Upper lobe of left lung (tissue), 6 donors: ENCODE measurements at regions not wholly inside any gene's neighbourhood (a gene's known extent, or its start where the extent isn't known, plus 50 kb on each side); places are given as distances from the start of the nearest gene placed in this dataset.

Experiments used
- ATAC-seq, 2 donors: fragments of 200-7000 bp; cut with Tn5 transposase; one replicate each; pipeline ENCODE4 v1.9.1; 2022; ENCODE audit warnings: mild to moderate bottlenecking in 2 of 2, moderate library complexity in 2 of 2; ENCODE audit not compliant: low FRiP score in 2 of 2
- DNase-seq, 2 donors: peaks; one replicate each; pipeline ENCODE4 v3.0.0-alpha.2; 2019 to 2020
- H3K27ac ChIP-seq, 4 donors: fragments of 200-600 bp; sonication (generic); one replicate each; pipeline ENCODE4 v1.5.1; 2016 to 2019
- H3K27me3 ChIP-seq, 4 donors: fragments of 200-600 bp; sonication (generic); one replicate each; pipeline ENCODE4 v1.5.1; 2017 to 2019
- H3K36me3 ChIP-seq, 4 donors: fragments of 200-600 bp; sonication (generic); one replicate each; pipeline ENCODE4 v1.5.1; 2016 to 2019
- H3K4me1 ChIP-seq, 4 donors: fragments of 200-600 bp; sonication (generic); one replicate each; pipeline ENCODE4 v1.5.1; 2018 to 2019
- H3K4me3 ChIP-seq, 4 donors: fragments of 200-600 bp; sonication (generic); one replicate each; pipeline ENCODE4 v1.5.1; 2017 to 2019; ENCODE audit warnings: mild to moderate bottlenecking in 2 of 4, moderate library complexity in 1 of 4
- H3K9me3 ChIP-seq, 4 donors: fragments of 200-600 bp; sonication (generic); one replicate each; pipeline ENCODE4 v1.5.1; 2018 to 2019
- CTCF ChIP-seq, 6 experiments: fragments of 450-650 bp in 4 of 6; fragments of 200-600 bp in 2 of 6; sonication (generic) in 2 of 6; IDR thresholded peaks; one replicate each; pipeline ENCODE4 v1.5.1; 2016 to 2019; ENCODE audit warnings: antibody characterized with exemption in 6 of 6
- EP300 ChIP-seq, 4 donors: sonication (generic); formaldehyde crosslinking; IDR thresholded peaks; one replicate each; pipeline ENCODE4 v1.5.1; 2017; ENCODE audit warnings: antibody characterized with exemption in 4 of 4, control low read depth in 2 of 4
- POLR2A ChIP-seq, 4 donors: fragments of 450-650 bp; IDR thresholded peaks; one replicate each; pipeline ENCODE4 v1.5.1; 2016 to 2017; ENCODE audit warnings: antibody characterized with exemption in 4 of 4, mild to moderate bottlenecking in 2 of 4
- POLR2AphosphoS5 ChIP-seq, 2 donors: sonication (generic); formaldehyde crosslinking; IDR thresholded peaks; one replicate each; pipeline ENCODE4 v1.5.1; 2017; ENCODE audit warnings: antibody characterized with exemption in 2 of 2
- WGBS, 2 donors: methylation state at CpG; one replicate each; pipeline ENCODE4 v1.1.5; 2017 to 2018; 5-methylcytosine and 5-hydroxymethylcytosine counted together
- donor health status: DM: no; HTN: no; CAD: no; lungs with moderate emphysema.
- donor health status: DM: no; HTN: yes; CAD: no; lungs with severe emphysema.

DNA sequence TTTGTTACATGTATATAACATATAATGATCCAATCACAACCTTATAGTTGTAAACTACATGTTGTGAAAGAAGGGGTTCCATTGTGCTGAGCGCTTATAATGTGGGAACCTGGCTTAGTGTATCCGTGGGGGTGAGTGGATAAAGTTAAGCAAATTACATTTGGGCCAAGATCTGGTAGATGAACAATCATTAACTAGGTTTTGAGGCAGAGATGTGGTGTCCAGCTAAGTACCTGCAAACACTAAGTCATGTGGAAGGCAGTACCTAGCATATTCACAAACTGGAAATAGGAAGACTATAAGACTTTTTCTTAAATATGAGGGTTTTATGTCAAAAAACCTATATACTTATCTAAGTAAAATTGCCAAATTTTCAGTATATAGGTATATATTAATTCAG, 167.2 kb upstream of the PDE4B start:
- DNase-seq (no peak), ATAC-seq (no peak)
- no peak overlapping the region for H3K4me3 ChIP-seq
- H3K9me3 ChIP-seq, result no peaks in the 10 kb centered on the region
- H3K27ac ChIP-seq, result no peak overlapping the region
- no peaks in the 10 kb centered on the region for H3K4me1 ChIP-seq
- no peaks in the 10 kb centered on the region for H3K27me3 ChIP-seq
- no peaks in the 10 kb centered on the region for H3K36me3 ChIP-seq
- TF ChIP-seq POLR2A (IDR thresholded peaks at IDR 0.05), result no peak
- no peak for TF ChIP-seq CTCF (IDR thresholded peaks at IDR 0.05)
- TF ChIP-seq POLR2AphosphoS5 (IDR thresholded peaks at IDR 0.05), result no peak
- TF ChIP-seq EP300 (IDR thresholded peaks at IDR 0.05), result no peak
- WGBS, 2 donors, result 73 to 80% methylated on average over 2 of the region's 2 CpGs

- no peak for DNase-seq
- TF ChIP-seq EP300 (IDR thresholded peaks at IDR 0.05), result no peak
- TF ChIP-seq POLR2AphosphoS5 (IDR thresholded peaks at IDR 0.05), result no peak
- no peak for TF ChIP-seq CTCF (IDR thresholded peaks at IDR 0.05)
- no peak for TF ChIP-seq POLR2A (IDR thresholded peaks at IDR 0.05)
- Histone ChIP-seq H3K9me3 (no peaks in the 10 kb centered on the region), H3K27me3 (no peaks in the 10 kb centered on the region), H3K4me3 (no peak overlapping the region), H3K4me1 (peaks cover 0 to under 1% (median 0%) of the 10 kb centered on the region in 4 donors), H3K27ac (no peak overlapping the region), H3K36me3 (no peaks in the 10 kb centered on the region)
- ATAC-seq, result no peak
- 92 to 93% methylated on average over 3 of the region's 3 CpGs for WGBS, 2 donors
Observed at GRCh38 chr1:65626003-65626402, 166.7 kb upstream of the PDE4B start.

DNA sequence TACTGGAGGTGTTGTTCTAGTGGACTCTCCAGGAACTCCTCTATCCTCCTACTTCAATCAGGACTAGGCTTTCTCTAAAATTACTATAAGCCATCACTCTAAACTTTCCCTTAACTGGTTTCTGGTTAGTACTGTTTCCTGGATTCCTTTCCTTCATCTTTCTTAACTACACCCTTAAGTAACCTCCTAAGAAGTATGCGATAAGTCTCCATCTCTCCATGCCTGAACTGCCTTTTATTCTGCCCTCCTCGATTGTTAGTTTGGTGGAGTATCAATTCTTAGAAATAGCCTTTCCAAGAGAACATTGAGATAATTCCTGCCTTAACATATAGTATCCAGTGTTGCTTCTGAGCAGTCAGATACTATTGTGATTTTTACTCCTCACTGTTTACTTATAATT, 162.9 kb upstream of the PDE4B start:
- WGBS, 2 donors, result 68 to 72% methylated on average over 2 of the region's 2 CpGs
- Histone ChIP-seq H3K4me1 (peaks cover 0 to 3% (median 0%) of the 10 kb centered on the region in 4 donors), H3K9me3 (no peaks in the 10 kb centered on the region), H3K36me3 (no peaks in the 10 kb centered on the region), H3K27ac (peak overlapping the region in 2 of 4 donors; percentile 2 to 60), H3K27me3 (no peaks in the 10 kb centered on the region), H3K4me3 (no peak overlapping the region)
- TF ChIP-seq POLR2A (IDR thresholded peaks at IDR 0.05) (no peak), CTCF (IDR thresholded peaks at IDR 0.05) (no peak), EP300 (IDR thresholded peaks at IDR 0.05) (no peak), POLR2AphosphoS5 (IDR thresholded peaks at IDR 0.05) (no peak)
- no peak for ATAC-seq
- no peak for DNase-seq

GRCh38 chr1:65630855-65631254, 161.8 kb upstream of the PDE4B start:
- Histone ChIP-seq H3K9me3 (no peaks in the 10 kb centered on the region), H3K4me1 (peaks cover 0 to 3% (median 0%) of the 10 kb centered on the region in 4 donors), H3K27ac (peak overlapping the region in 2 of 4 donors; percentile 27 to 30), H3K36me3 (no peaks in the 10 kb centered on the region), H3K27me3 (no peaks in the 10 kb centered on the region), H3K4me3 (no peak overlapping the region)
- DNase-seq (no peak), ATAC-seq (no peak)
- TF ChIP-seq POLR2A (IDR thresholded peaks at IDR 0.05), result no peak
- no peak for TF ChIP-seq CTCF (IDR thresholded peaks at IDR 0.05)
- no peak for TF ChIP-seq POLR2AphosphoS5 (IDR thresholded peaks at IDR 0.05)
- no peak for TF ChIP-seq EP300 (IDR thresholded peaks at IDR 0.05)
- WGBS, 2 donors, result 56 to 57% methylated on average over 2 of the region's 2 CpGs

- DNase-seq, result no peak
- no peaks in the 10 kb centered on the region for H3K36me3 ChIP-seq
- H3K4me3 ChIP-seq, result no peak overlapping the region
- H3K9me3 ChIP-seq, result no peaks in the 10 kb centered on the region
- no peak for ATAC-seq
- H3K4me1 ChIP-seq, result peaks cover 0 to 3% (median 0%) of the 10 kb centered on the region in 4 donors
- TF ChIP-seq POLR2A (IDR thresholded peaks at IDR 0.05) (no peak), EP300 (IDR thresholded peaks at IDR 0.05) (no peak), CTCF (IDR thresholded peaks at IDR 0.05) (no peak), POLR2AphosphoS5 (IDR thresholded peaks at IDR 0.05) (no peak)
- H3K27me3 ChIP-seq, result no peaks in the 10 kb centered on the region
- H3K27ac ChIP-seq, result no peak overlapping the region
- 79 to 83% methylated on average over 2 of the region's 2 CpGs for WGBS, 2 donors
Observed at GRCh38 chr1:65632235-65632634, 160.5 kb upstream of the PDE4B start.
